ENCODE measurements at regions not wholly inside any gene's neighbourhood (a gene's known extent, or its start where the extent isn't known, plus 50 kb on each side); places are given as distances from the start of the nearest gene placed in this dataset.
"Not testable (repeated sequence)": the region's sequence is repeated elsewhere in the genome, so short reads cannot be mapped to it uniquely, and the experiment has no call there.

DNA sequence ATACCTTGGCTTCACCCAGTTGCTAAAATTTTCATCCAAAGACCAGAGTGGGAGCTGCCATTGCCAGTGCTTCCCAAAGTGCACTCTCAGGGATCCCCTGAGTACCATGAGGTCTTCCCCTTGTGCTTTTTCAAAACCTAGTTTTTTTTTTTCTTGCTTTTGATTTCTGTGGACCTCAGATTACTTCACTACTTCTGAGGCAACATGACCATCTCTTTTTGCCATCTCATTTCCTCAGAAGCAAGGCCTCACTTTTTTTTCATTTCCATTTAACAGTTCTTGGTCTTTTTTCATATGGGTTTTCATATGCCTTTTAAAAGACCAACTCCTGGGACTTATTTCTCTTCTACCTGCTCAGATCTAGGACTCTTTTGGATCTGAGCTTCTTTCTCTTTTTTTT is 64.1 kb upstream of the MMS22L start:
- no peak for DNase-seq

GRCh38 chr6:97361286-97361685 is 78.3 kb upstream of the MMS22L start:
- DNase-seq: peak; percentile 57

DNA sequence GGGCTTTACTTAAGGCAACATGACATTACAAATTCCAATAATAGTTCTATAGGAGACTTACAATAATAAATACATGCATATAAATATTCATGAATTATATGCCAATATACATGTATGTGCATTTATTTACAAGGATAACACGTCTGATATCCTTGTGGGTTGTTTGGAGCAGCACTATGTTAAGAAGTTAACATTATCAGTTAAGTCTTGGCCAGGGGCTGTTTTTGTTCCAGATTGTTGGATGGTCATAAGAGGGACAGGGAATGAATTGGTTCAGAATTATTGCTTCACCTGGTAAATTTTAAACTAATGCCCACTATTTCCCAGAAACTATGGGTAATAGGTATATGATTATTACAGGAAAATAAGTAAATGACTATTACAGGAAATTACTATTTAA is 81.3 kb upstream of the MMS22L start:
- no peak for DNase-seq

DNA sequence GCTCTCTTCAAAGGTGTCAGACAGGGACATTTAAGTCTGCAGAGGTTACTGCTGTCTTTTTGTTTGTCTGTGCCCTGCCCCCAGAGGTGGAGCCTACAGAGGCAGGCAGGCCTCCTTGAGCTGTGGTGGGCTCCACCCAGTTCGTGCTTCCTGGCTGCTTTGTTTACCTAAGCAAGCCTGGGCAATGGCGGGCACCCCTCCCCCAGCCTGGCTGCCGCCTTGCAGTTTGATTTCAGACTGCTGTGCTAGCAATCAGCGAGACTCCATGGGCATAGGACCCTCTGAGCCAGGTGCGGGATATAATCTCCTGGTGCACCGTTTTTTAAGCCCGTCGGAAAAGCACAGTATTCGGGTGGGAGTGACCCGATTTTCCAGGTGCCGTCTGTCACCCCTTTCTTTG is 99.1 kb upstream of the MMS22L start:
- DNase-seq: not testable (repeated sequence)

GRCh38 chr6:97392735-97393134 is 109.7 kb upstream of the MMS22L start:
- no peak for DNase-seq

DNA sequence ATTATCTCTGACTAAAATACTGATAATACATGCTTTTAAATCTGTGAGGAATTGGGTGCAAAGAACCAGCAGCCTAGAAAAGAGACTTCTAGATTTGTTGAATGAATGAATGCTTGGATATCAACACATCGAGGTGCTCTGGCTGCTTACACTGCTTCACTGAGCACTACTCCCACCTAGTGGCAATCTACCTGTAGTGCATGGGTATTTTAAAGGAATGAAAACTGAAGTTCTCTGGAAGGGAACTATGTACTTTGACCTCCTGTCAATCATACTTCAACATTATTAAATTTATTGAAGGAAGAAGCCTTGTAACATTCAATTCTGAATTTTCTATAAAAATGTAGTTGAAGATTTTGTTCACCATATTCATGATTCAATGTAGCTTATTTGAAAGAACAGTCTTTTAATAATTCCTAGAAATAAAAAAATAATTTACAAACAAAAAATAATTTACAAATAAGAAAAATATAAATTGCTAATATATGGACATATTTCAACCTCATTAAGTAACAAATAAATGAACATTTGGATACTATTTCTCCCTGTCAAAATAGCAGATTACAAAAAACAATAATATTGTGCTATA is 111.2 kb upstream of the MMS22L start:
- DNase-seq: peak; percentile 70

DNA sequence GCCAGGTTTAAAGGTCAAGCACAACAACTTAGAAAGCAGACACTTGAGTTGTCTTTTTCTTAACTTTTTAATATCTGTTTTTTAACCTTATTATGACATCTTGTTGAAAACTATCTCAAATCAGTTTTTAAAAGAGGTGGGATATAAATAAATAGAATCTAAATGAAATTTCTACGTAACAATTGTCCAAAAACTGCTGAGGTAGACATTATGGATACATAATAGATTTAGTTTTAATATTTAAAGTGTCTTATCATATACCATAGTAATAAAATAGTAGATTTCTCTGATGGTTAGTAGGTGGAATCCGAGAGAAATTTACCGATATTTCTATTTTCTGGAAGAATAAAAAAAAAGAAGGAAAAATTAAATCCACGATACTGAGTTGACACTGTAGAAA is 113.9 kb upstream of the MMS22L start:
- no peak for DNase-seq

- DNase-seq: no peak
These were observed 116.2 kb upstream of the MMS22L start for GRCh38 chr6:97399208-97399607.

GRCh38 chr6:97401533-97401932 is 118.5 kb upstream of the MMS22L start:
- DNase-seq: no peak

DNA sequence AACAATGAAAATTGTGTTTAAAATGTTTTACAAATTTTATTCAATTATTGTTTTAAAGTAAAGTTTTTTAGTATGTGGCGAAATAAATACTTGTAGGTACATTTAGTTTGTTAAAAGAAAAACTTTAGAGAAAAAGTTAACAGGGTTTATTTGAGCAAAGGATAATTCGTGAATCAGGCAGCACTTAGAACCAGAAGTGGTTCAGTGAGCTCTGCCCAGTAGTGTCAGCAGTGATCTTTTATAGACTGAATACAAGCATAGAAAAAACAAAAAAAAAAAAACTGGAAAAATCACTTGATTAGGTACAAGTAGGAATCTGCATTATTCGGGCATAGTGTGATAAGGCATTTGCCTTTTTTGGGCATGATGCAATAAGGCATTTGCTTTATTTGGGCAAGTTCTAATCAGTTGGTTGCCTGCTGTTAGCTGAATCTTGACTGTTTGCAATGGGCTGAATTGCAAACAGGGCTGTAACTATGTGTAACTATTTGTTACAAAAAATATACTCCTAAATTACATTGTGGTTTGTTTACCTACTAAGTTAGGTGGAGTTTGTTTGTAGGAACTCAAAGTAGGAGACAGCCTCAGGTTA is 122.9 kb upstream of the MMS22L start:
- no peak for DNase-seq

DNA sequence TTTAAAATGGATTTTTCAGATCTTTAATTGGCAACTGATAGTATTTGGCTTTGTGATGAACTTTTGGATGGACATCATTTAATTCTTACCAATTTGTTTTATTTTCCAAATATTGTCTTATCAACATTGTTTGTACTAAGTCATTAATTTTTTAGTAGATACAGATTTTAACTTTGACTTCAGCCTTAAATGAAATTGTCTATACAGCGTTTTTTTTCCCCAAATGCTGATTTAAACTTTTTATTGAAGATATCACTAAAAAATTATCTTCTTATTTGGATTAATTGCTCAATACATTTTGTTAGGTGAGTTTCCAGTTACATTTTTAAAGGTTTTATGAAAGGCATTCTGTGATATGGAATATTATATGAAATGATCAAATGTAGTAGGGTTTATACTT is 123.6 kb upstream of the MMS22L start:
- DNase-seq: no peak

- DNase-seq: no peak
These were observed 128.6 kb upstream of the MMS22L start for GRCh38 chr6:97411610-97412009.

DNA sequence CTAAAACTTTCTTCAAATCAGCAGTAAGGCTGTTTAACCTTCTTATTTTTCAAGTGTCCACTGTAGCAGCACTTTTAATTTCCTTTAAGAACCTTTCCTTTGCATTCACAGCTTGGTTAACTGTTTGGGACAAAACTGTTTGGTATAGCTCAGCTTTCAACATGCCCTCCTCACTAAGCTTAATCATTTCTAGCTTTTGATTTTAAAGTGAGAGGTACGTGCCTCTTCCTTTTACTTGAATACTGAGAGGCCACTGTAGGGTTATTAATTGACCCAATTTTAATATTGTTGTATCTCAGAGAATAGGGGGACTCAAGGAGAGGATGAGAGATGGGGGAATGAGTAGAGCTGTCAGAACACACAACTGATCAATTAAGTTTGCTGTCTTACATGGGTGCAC is 129.5 kb upstream of the MMS22L start:
- DNase-seq: no peak

DNA sequence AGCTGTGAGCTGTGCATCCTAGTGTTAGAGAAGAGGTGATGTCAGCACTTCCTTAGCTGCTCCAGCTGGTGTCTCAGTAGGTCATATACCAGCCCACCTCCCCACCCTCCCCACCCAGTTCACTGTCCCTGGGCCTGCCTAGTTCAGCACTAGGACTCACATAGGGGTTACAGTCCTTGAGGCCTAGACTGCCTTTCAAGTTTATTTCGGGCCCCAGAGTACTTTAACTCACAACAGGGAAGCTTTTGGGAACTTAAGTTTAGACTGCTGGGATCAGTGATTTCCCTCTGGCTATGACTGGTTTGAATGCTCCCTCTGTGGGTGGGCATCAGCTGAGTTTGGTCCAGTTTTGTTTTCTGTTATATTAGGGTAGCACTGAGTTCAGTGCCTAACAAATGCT is 139.2 kb upstream of the MMS22L start:
- no peak for DNase-seq

- no peak for DNase-seq
These were observed 140.2 kb upstream of the MMS22L start for GRCh38 chr6:97423190-97423589.

DNA sequence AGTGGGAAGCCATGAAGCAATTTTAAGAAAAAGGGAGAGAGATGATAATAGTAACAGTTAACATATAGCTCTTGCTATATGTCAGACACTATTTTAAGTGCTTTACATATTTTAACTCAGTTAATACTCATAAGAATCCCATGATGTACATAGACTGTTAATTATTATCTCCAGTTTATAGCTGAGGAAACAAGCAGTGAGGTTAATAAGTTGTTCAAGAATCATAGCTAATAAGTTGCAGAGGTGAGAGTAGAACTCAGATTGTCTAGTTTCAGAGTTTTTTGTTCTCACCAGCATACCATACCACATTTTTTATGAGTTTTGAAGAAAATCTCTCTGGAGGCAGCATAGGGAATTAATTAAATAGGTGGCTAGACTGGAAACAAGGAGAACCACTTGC is 144.6 kb upstream of the MMS22L start:
- DNase-seq: no peak

- no peak for DNase-seq
These were observed 154.1 kb upstream of the MMS22L start for GRCh38 chr6:97437087-97437486.

GRCh38 chr6:97438011-97438671 is 155.1 kb upstream of the MMS22L start:
- DNase-seq: no peak

DNA sequence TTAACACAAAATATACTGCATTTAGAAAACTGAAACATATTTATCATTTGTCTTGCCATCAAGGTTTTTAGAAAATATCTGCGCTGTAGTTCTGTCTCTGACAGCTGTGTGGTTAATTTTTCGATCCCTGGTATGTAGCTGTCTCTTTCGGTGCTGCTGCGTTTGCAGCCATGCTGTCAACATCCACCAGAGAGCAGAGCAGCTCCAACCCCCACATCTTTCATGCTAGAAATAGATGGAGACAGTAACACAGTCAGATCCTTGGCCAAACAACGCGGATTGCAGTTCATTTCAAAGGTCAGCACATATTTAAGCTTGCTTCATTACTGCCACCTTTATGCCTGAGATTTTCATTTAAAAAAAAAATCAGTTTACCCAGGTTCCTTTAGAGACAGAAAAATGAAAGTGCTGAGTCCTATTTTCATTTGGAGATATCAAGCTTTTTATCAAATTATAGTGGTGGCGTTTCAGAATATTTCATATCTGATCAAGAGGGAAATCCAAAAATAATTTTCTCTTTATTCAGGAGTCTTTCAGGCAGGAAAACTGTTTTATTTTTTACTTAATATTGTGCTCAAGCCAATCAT is 157.7 kb upstream of the MMS22L start:
- DNase-seq: peak; percentile 44

GRCh38 chr6:97443408-97444080 is 160.5 kb upstream of the MMS22L start:
- no peak for DNase-seq

DNA sequence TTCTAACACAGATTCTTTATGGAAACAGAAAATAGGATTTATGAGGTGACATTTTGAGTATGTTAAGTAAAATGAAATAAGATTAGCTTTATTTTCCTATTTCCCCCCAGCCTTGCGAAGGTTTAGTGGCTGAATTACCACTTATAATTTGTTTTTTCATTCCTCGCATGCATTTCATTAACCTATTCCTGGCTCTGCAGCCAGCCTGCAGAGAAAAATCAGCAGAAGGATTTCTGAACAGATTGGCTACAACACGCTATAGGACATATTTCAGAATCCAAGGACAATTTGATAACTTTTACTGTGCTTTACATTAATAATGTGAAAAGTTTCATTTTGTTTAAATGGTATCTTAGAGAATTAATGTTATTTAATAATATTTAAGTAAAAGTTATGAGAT is 162.4 kb upstream of the MMS22L start:
- no peak for DNase-seq

GRCh38 chr6:97449444-97449966 is 166.5 kb upstream of the MMS22L start:
- DNase-seq: no peak

DNA sequence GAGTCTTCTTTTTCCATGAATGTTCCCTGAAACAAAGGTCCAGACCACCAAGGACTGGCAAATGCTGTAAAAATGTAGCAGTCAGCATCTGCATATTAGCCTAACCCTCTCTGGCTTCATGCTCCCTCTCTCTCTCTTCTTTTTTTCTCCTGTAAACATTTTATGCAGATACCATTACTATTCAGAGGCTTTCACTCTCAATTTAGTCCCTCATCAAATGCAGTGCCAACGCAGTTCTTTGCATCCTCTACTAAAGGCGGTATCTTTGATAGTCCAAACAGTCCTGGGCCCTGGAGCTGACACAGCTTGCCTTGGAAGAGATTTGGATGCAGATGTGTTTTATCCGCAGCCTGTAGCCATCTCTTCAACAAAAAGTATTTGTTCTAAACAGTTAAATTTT is 167.1 kb upstream of the MMS22L start:
- no peak for DNase-seq

GRCh38 chr6:97456070-97456469 is 173.1 kb upstream of the MMS22L start:
- DNase-seq: no peak
